ENCODE measurements at regions not wholly inside any gene's neighbourhood (a gene's known extent, or its start where the extent isn't known, plus 50 kb on each side); places are given as distances from the start of the nearest gene placed in this dataset.

DNA sequence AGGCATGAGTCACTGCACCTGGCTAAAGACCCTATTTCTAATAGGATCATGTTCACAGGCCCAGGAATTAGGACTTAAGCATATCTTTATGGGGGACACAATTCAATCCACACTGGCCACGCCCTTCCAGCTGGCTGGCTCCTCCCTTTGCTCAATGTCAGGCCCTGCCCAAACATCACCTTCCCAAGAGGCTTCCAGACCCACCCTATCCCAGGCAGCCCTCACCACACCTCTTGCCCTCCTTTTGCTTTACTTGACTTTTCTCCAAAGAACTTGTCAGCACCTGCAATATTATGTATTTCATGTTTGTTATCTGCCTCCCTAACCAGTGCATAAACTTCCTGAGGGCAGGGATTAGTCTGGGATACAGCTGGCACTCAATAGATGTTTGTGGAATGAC, 109.6 kb upstream of the CDH5 start (continued):
- TF ChIP-seq, protein P1, sequence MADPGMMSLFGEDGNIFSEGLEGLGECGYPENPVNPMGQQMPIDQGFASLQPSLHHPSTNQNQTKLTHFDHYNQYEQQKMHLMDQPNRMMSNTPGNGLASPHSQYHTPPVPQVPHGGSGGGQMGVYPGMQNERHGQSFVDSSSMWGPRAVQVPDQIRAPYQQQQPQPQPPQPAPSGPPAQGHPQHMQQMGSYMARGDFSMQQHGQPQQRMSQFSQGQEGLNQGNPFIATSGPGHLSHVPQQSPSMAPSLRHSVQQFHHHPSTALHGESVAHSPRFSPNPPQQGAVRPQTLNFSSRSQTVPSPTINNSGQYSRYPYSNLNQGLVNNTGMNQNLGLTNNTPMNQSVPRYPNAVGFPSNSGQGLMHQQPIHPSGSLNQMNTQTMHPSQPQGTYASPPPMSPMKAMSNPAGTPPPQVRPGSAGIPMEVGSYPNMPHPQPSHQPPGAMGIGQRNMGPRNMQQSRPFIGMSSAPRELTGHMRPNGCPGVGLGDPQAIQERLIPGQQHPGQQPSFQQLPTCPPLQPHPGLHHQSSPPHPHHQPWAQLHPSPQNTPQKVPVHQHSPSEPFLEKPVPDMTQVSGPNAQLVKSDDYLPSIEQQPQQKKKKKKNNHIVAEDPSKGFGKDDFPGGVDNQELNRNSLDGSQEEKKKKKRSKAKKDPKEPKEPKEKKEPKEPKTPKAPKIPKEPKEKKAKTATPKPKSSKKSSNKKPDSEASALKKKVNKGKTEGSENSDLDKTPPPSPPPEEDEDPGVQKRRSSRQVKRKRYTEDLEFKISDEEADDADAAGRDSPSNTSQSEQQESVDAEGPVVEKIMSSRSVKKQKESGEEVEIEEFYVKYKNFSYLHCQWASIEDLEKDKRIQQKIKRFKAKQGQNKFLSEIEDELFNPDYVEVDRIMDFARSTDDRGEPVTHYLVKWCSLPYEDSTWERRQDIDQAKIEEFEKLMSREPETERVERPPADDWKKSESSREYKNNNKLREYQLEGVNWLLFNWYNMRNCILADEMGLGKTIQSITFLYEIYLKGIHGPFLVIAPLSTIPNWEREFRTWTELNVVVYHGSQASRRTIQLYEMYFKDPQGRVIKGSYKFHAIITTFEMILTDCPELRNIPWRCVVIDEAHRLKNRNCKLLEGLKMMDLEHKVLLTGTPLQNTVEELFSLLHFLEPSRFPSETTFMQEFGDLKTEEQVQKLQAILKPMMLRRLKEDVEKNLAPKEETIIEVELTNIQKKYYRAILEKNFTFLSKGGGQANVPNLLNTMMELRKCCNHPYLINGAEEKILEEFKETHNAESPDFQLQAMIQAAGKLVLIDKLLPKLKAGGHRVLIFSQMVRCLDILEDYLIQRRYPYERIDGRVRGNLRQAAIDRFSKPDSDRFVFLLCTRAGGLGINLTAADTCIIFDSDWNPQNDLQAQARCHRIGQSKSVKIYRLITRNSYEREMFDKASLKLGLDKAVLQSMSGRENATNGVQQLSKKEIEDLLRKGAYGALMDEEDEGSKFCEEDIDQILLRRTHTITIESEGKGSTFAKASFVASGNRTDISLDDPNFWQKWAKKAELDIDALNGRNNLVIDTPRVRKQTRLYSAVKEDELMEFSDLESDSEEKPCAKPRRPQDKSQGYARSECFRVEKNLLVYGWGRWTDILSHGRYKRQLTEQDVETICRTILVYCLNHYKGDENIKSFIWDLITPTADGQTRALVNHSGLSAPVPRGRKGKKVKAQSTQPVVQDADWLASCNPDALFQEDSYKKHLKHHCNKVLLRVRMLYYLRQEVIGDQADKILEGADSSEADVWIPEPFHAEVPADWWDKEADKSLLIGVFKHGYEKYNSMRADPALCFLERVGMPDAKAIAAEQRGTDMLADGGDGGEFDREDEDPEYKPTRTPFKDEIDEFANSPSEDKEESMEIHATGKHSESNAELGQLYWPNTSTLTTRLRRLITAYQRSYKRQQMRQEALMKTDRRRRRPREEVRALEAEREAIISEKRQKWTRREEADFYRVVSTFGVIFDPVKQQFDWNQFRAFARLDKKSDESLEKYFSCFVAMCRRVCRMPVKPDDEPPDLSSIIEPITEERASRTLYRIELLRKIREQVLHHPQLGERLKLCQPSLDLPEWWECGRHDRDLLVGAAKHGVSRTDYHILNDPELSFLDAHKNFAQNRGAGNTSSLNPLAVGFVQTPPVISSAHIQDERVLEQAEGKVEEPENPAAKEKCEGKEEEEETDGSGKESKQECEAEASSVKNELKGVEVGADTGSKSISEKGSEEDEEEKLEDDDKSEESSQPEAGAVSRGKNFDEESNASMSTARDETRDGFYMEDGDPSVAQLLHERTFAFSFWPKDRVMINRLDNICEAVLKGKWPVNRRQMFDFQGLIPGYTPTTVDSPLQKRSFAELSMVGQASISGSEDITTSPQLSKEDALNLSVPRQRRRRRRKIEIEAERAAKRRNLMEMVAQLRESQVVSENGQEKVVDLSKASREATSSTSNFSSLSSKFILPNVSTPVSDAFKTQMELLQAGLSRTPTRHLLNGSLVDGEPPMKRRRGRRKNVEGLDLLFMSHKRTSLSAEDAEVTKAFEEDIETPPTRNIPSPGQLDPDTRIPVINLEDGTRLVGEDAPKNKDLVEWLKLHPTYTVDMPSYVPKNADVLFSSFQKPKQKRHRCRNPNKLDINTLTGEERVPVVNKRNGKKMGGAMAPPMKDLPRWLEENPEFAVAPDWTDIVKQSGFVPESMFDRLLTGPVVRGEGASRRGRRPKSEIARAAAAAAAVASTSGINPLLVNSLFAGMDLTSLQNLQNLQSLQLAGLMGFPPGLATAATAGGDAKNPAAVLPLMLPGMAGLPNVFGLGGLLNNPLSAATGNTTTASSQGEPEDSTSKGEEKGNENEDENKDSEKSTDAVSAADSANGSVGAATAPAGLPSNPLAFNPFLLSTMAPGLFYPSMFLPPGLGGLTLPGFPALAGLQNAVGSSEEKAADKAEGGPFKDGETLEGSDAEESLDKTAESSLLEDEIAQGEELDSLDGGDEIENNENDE (IDR thresholded peaks at IDR 0.05; ENCODE audit: insufficient replicate concordance, low read length) = no peak
- TF ChIP-seq EZH2 (IDR thresholded peaks at IDR 0.05; ENCODE audit: low read depth, low read length, severe bottlenecking) (no peak), NRF1 (IDR thresholded peaks at IDR 0.05; ENCODE audit: low read depth, low read length) (no peak), TAF1 (IDR thresholded peaks at IDR 0.05; ENCODE audit: low read depth, low read length) (no peak), SAP30 (IDR thresholded peaks at IDR 0.05; ENCODE audit: insufficient read depth, insufficient replicate concordance, low read length) (no peak), CBX8 (IDR thresholded peaks at IDR 0.05; ENCODE audit: borderline replicate concordance, low read depth, low read length) (no peak), ASH2L (IDR thresholded peaks at IDR 0.05; ENCODE audit: low read length) (no peak), NANOG (IDR thresholded peaks at IDR 0.05; ENCODE audit: insufficient read depth, low read depth, low read length, poor library complexity, severe bottlenecking) (no peak), KDM4A (IDR thresholded peaks at IDR 0.05; ENCODE audit: low read depth, low read length, severe bottlenecking) (no peak), RAD21 (IDR thresholded peaks at IDR 0.05 in 1 of 2, conservative IDR thresholded peaks at IDR 0.05 in 1 of 2; ENCODE audit: low read depth in 2 of 2, low read length in 2 of 2) (no peak)
- TF ChIP-seq, protein P2, sequence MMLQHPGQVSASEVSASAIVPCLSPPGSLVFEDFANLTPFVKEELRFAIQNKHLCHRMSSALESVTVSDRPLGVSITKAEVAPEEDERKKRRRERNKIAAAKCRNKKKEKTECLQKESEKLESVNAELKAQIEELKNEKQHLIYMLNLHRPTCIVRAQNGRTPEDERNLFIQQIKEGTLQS (IDR thresholded peaks at IDR 0.05; ENCODE audit: insufficient read depth, low read depth, low read length) = no peak

Measured in H1 (cell line).